Astrocyte (in vitro differentiated cells and primary cell): ENCODE measurements at regions not wholly inside any gene's neighbourhood (a gene's known extent, or its start where the extent isn't known, plus 50 kb on each side); places are given as distances from the start of the nearest gene placed in this dataset.

ENCODE experiments used
- DNase-seq: peaks from one replicate; pipeline ENCODE4 v3.0.0-alpha.2; 2010; ENCODE audit warnings: low read depth
- FAIRE-seq: peaks from 2 replicates; lab custom pipeline; 2011; peaks lifted over from hg19 to GRCh38; lab: Jason Lieb, UNC
- H2AFZ ChIP-seq: 2 replicates; pipeline ENCODE4 v1.6.0; 2012; ENCODE audit warnings: low read depth, low read length, inconsistent platforms
- H3K27ac ChIP-seq: 2 replicates; pipeline ENCODE4 v1.5.1; 2011; ENCODE audit warnings: low read depth, low read length, inconsistent platforms
- H3K27me3 ChIP-seq: 2 replicates; pipeline ENCODE4 v1.6.0; 2011; ENCODE audit warnings: low read length, inconsistent platforms; ENCODE audit not compliant: insufficient read depth
- H3K36me3 ChIP-seq: 2 replicates; pipeline ENCODE4 v1.5.1; 2011; ENCODE audit warnings: low read length, inconsistent platforms; ENCODE audit not compliant: insufficient read depth
- H3K4me1 ChIP-seq: 2 replicates; pipeline ENCODE4 v1.5.1; 2011; ENCODE audit warnings: low read length, inconsistent platforms; ENCODE audit not compliant: insufficient read depth
- H3K4me2 ChIP-seq: 2 replicates; pipeline ENCODE4 v1.6.0; 2012; ENCODE audit warnings: low read length, inconsistent platforms
- H3K4me3 ChIP-seq: 2 replicates; pipeline ENCODE4 v1.5.1; 2011; ENCODE audit warnings: low read depth, mild to moderate bottlenecking, low read length, inconsistent platforms; ENCODE audit not compliant: insufficient read depth
- H3K79me2 ChIP-seq: 2 replicates; pipeline ENCODE4 v1.6.0; 2012; ENCODE audit warnings: mild to moderate bottlenecking, low read length, inconsistent platforms; ENCODE audit not compliant: insufficient read depth
- H3K9ac ChIP-seq: 2 replicates; pipeline ENCODE4 v1.6.0; 2012; ENCODE audit warnings: mild to moderate bottlenecking, low read length, inconsistent platforms
- H3K9me3 ChIP-seq: 2 replicates; pipeline ENCODE4 v1.5.1; 2012; ENCODE audit warnings: low read depth, mild to moderate bottlenecking, low read length, inconsistent platforms; ENCODE audit not compliant: insufficient read depth
- H4K20me1 ChIP-seq: 2 replicates; pipeline ENCODE4 v1.6.0; 2012; ENCODE audit warnings: low read length, inconsistent platforms; ENCODE audit not compliant: insufficient read depth
- H3K27ac Mint-ChIP-seq: one replicate; pipeline ENCODE4 v1.8.0; 2021; ENCODE audit warnings: mild to moderate bottlenecking, mixed read lengths; ENCODE audit not compliant: unreplicated experiment
- H3K27me3 Mint-ChIP-seq: one replicate; pipeline ENCODE4 v1.8.0; 2021; ENCODE audit warnings: low read depth, mixed read lengths; ENCODE audit not compliant: unreplicated experiment
- H3K36me3 Mint-ChIP-seq: one replicate; pipeline ENCODE4 v1.8.0; 2021; ENCODE audit warnings: low read depth, mixed read lengths; ENCODE audit not compliant: unreplicated experiment
- H3K4me1 Mint-ChIP-seq: one replicate; pipeline ENCODE4 v1.8.0; 2021; ENCODE audit warnings: low read depth, mixed read lengths; ENCODE audit not compliant: unreplicated experiment
- H3K4me3 Mint-ChIP-seq: one replicate; pipeline ENCODE4 v1.8.0; 2021; ENCODE audit warnings: mild to moderate bottlenecking, moderate library complexity, mixed read lengths; ENCODE audit not compliant: unreplicated experiment
- H3K9me3 Mint-ChIP-seq: one replicate; pipeline ENCODE4 v1.8.0; 2021; ENCODE audit warnings: mild to moderate bottlenecking, mixed read lengths; ENCODE audit not compliant: unreplicated experiment
- EZH2 ChIP-seq: IDR thresholded peaks from 2 replicates; pipeline ENCODE4 v1.6.1; 2012; ENCODE audit warnings: mild to moderate bottlenecking, low read length, inconsistent platforms; ENCODE audit not compliant: insufficient read depth
- TF ChIP-seq, protein P1 (sequence below): IDR thresholded peaks from 2 replicates; pipeline ENCODE4 v1.5.1; 2011; ENCODE audit warnings: low read depth, mild to moderate bottlenecking, inconsistent platforms, low read length, moderate library complexity; ENCODE audit not compliant: insufficient read depth

GRCh38 chr14:48983351-48983888, 602.8 kb downstream of the RPS29 start:
- H3K27me3 Mint-ChIP-seq, result no peaks in the 10 kb centered on the region
- Histone ChIP-seq H3K4me3 (no peak overlapping the region), H3K9ac (no peak overlapping the region), H3K4me2 (no peak overlapping the region), H3K27me3 (no peaks in the 10 kb centered on the region), H3K36me3 (no peaks in the 10 kb centered on the region), H3K27ac (no peak overlapping the region), H3K4me1 (no peaks in the 10 kb centered on the region), H4K20me1 (no peaks in the 10 kb centered on the region), H3K9me3 (no peaks in the 10 kb centered on the region), H3K79me2 (no peaks in the 10 kb centered on the region), H2AFZ (no peak overlapping the region)
- TF ChIP-seq, protein P1, sequence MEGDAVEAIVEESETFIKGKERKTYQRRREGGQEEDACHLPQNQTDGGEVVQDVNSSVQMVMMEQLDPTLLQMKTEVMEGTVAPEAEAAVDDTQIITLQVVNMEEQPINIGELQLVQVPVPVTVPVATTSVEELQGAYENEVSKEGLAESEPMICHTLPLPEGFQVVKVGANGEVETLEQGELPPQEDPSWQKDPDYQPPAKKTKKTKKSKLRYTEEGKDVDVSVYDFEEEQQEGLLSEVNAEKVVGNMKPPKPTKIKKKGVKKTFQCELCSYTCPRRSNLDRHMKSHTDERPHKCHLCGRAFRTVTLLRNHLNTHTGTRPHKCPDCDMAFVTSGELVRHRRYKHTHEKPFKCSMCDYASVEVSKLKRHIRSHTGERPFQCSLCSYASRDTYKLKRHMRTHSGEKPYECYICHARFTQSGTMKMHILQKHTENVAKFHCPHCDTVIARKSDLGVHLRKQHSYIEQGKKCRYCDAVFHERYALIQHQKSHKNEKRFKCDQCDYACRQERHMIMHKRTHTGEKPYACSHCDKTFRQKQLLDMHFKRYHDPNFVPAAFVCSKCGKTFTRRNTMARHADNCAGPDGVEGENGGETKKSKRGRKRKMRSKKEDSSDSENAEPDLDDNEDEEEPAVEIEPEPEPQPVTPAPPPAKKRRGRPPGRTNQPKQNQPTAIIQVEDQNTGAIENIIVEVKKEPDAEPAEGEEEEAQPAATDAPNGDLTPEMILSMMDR, result no peak
- no peak for TF ChIP-seq EZH2
- H3K4me3 Mint-ChIP-seq, result no peak overlapping the region
- no peaks in the 10 kb centered on the region for H3K36me3 Mint-ChIP-seq
- no peaks in the 10 kb centered on the region for H3K9me3 Mint-ChIP-seq
- no peak for DNase-seq
- H3K27ac Mint-ChIP-seq, result no peak overlapping the region
- H3K4me1 Mint-ChIP-seq, result peaks cover 3% of the 10 kb centered on the region
- no peak for FAIRE-seq

DNA sequence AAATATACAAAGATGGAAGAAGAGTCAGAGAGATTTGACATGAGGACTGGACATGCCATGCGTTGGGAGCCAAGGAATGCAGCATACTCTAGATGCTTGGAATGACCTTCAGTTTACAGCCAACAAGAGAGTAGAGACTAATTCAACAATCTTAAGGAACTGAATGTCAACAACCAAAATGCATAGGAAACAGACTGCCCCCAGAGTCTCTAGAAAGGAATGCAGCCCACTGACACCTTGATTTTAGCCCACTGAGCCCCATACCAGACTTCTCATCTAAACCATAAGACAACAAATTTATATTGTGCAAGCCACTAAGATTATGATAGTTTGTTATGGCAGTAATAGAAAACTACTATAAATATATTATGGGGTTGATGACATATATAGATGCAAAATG, 611.2 kb downstream of the RPS29 start:
- Histone ChIP-seq H3K4me3 (no peak overlapping the region), H3K79me2 (no peaks in the 10 kb centered on the region), H3K27me3 (no peaks in the 10 kb centered on the region), H3K36me3 (no peaks in the 10 kb centered on the region), H4K20me1 (no peaks in the 10 kb centered on the region), H3K9me3 (no peaks in the 10 kb centered on the region), H3K4me2 (no peak overlapping the region), H3K4me1 (no peaks in the 10 kb centered on the region), H3K27ac (no peak overlapping the region), H2AFZ (no peak overlapping the region), H3K9ac (no peak overlapping the region)
- H3K36me3 Mint-ChIP-seq, result no peaks in the 10 kb centered on the region
- H3K27ac Mint-ChIP-seq, result no peak overlapping the region
- FAIRE-seq (no peak), DNase-seq (no peak)
- H3K27me3 Mint-ChIP-seq, result no peaks in the 10 kb centered on the region
- H3K4me3 Mint-ChIP-seq, result no peak overlapping the region
- peaks cover 35% of the 10 kb centered on the region for H3K4me1 Mint-ChIP-seq
- no peaks in the 10 kb centered on the region for H3K9me3 Mint-ChIP-seq
- TF ChIP-seq EZH2, result no peak
- TF ChIP-seq, protein P1, result no peak

DNA sequence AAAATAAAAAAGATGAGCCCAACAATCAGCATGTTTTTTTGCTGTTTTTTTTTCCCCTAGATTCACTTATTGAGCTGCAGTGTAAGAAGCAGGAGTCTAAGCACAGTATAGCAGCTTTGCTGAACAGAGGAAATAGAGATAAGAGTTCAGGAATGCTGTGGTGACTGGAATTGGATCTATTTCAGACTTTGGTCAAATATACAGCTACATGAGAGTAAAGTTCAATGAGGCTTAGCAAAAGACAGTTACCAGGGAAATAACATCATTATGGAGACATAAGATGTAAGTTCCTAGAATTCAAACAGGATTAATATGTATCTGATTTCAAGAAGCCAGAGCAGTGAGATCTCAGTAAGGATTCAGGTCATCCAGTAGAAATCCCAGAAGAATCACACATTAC, 613.0 kb downstream of the RPS29 start:
- FAIRE-seq (no peak), DNase-seq (peak; percentile 75)
- no peaks in the 10 kb centered on the region for H3K79me2 ChIP-seq
- Mint-ChIP-seq H3K27me3 (no peaks in the 10 kb centered on the region), H3K4me3 (no peak overlapping the region), H3K27ac (peak overlapping the region; percentile 84), H3K4me1 (peaks cover 32% of the 10 kb centered on the region), H3K9me3 (no peaks in the 10 kb centered on the region), H3K36me3 (no peaks in the 10 kb centered on the region)
- TF ChIP-seq EZH2, result no peak
- TF ChIP-seq, protein P1, result no peak
- no peaks in the 10 kb centered on the region for H3K27me3 ChIP-seq
- H3K4me2 ChIP-seq, result no peak overlapping the region
- no peak overlapping the region for H2AFZ ChIP-seq
- no peaks in the 10 kb centered on the region for H4K20me1 ChIP-seq
- no peaks in the 10 kb centered on the region for H3K4me1 ChIP-seq
- no peak overlapping the region for H3K27ac ChIP-seq
- H3K9ac ChIP-seq, result no peak overlapping the region
- H3K4me3 ChIP-seq, result no peak overlapping the region
- H3K36me3 ChIP-seq, result no peaks in the 10 kb centered on the region
- H3K9me3 ChIP-seq, result no peaks in the 10 kb centered on the region
